GM19467 (cell line): ENCODE measurements at regions not wholly inside any gene's neighbourhood (a gene's known extent, or its start where the extent isn't known, plus 50 kb on each side); places are given as distances from the start of the nearest gene placed in this dataset.
"Not testable (repeated sequence)": the region's sequence is repeated elsewhere in the genome, so short reads cannot be mapped to it uniquely, and the experiment has no call there.

Experiments
- ATAC-seq: cut with Tn5 transposase; IDR thresholded peaks from one replicate; pipeline ENCODE4 v1.9.1; 2021; ENCODE audit warnings: mild to moderate bottlenecking, moderate library complexity; ENCODE audit not compliant: unreplicated experiment

DNA sequence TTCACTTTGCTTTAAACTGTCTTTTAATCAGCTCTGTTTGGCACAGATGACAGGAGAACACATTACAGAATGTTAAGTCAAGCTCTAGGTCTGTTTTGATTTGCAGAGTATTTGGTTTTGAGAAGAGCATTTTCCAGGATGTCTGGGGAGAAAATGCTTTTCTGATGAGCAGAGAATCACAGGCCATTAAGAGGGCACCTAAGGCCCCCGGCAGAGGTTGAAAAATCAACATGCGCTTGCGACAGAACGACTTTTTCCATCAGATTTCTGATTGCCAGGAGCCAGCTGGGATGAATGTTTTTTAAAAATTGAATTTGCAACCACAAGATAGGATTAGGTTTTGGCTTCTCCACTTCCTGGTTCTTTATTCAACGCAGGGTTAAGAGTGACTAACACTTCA lies 304.5 kb downstream of the JRKL start:
- no peak for ATAC-seq

- no peak for ATAC-seq
Observed at GRCh38 chr11:96696731-96697130, 306.9 kb downstream of the JRKL start.

- no peak for ATAC-seq
Observed at GRCh38 chr11:96697466-96697865, 307.7 kb downstream of the JRKL start.

GRCh38 chr11:96704847-96705246 lies 315.0 kb downstream of the JRKL start:
- ATAC-seq = no peak

DNA sequence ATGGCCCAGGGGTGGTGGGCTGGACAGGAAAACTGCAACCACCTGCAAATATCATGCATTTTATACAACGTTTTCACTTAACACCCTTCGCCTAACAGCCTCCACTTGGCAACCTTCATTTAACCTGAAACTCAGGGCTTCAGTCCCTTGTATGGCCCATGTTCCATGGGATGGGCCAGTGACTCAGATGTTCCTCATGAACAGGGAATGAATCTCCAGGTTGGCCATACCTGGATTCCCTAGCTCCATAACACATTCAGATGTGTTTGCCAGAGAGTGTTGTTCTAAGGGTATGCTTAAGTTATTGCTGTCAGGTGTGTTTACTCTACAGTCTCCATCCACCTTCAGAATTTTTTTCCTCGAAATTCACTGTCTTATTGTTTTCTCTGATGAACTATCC lies 316.9 kb downstream of the JRKL start:
- no peak for ATAC-seq

GRCh38 chr11:96707273-96707672 lies 317.5 kb downstream of the JRKL start:
- no peak for ATAC-seq

DNA sequence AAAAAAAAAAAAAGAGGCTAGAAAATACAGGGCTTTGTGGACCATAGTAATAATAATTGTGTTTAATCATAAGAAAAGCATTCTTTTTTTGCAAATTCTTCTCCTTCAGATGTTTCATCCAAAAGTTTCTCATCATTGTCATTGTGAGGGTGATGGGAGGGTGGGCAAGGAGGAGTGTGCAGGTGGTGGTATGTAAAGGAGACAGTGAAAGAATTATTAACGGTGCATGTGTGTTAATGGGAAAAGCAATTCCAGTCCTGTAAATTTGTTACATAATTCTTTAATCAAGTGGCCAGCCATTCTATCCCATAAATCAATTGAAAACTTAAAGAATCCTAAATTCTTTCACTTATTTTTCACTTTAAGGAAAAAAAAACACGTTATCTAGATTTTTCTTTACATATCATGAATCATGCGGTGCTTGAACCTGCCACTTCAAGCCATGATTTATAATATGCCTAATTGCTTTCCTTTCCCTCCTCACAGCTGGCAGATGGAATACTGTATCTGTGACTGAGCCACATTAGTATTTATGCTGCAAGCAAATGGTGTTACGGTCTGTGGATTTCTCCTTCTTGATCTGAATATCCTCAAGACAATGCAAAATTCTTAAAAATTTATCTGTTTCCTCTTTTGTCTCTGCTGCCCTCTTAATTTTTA lies 318.5 kb downstream of the JRKL start:
- no peak for ATAC-seq

- no peak for ATAC-seq
Observed at GRCh38 chr11:96713301-96713700, 323.5 kb downstream of the JRKL start.

- ATAC-seq = no peak
Observed at GRCh38 chr11:96714689-96715088, 324.9 kb downstream of the JRKL start.

DNA sequence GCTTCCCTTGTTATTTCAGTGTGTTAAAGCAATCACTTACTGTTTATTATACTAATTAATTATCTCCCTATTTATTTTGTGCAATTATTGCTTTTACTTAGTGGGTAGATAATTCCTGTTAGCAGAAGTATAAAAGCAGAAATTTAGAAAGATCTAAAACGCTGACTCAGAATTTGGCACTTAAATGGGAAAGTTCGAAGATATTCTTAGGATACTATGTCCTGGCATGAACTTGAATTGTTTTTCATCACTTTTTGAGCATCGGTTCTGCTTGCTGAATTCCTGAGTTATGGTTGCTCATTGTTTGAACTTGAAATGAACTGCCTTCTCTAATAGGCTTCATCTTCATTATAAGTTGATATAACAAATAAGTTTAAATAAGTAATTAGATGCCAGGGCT lies 325.4 kb downstream of the JRKL start:
- ATAC-seq = no peak

DNA sequence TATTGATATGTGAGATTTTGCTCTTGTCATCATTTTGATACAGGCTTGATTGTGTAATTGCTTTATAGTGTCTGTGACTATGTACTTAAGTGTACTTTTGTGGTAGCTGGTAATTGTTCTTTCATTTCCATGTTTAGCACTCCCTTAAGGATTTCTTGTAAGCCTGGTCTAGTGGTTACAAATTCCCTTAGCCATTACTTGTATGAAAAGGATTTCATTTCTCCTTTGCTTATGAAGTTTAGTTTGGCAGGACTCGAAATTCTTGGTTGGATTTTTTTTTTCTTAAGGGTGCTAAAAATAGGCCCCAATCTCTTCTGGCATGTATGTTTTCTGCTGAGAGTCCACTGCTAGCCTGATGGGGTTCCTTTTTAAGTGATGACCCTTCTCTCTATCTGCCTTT lies 346.8 kb downstream of the JRKL start:
- ATAC-seq = no peak

GRCh38 chr11:96738311-96738710 lies 348.5 kb downstream of the JRKL start:
- ATAC-seq = no peak

DNA sequence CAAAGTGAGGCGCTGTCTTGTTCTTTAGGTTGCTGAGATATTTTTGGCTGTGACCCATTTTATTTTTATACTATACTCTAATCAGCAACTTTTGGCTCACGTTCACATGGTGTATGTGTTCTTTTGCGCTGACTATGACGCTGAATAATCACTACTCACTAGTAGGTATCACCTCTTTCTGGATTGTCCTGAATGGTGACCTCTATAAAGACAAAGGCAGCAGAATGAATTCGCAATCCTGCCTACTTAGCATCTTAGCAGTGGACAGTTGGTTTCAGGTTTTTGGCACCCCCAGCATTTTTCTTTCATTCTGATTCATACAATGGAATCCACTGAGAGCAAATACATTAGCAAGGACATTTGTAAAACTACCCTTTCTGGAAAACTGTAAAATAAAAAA lies 351.3 kb downstream of the JRKL start:
- no peak for ATAC-seq

DNA sequence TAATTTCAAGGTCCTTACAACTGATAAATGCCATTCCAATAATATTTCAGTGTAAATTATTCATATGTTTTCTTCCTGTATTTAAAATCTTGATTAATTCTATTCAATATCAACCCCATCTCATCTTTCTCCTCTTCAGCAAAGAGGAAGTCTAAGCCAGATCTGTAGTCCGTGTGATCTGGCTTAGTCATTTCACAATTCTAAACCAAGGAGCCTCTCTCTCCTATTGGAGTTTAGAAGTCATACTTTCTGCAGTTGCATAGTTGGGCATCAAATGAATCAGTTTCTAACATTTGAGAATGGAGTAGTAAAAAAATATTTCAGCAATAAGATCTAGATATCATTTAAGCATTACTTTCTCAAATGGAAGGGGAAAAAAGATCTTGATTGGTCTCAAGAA lies 354.9 kb downstream of the JRKL start:
- no peak for ATAC-seq

DNA sequence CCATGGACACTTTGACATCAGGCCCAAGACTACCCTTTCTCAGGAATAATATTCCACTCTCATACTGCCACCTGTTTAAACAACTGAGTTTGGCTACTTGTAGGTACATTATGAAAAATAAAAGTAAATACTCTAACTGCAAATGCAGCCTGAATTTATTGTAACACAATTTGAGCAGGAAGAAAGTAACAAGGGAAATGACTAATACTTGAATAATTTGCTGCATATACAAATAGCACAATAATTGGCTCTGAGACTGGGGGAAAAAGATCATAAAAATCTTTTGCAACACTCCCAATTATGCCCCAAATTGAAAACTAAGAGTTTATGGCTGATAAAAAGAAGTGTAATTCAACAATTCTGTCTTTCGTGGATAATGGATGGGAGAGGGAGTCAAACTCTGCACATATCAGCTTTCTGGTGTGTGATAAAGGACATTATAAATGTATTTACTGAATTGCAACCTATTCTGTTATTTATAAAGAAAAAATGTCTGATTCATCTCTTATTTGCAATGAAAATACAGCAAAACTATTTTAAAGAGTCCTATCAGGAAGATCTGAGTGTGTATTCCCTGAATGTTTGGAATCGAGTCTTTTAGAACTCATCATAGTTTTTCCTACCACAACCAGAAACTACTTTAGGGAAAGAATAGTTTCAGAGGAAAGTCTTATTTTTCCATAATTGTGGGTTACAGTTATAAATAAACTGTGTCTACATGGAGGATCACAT lies 359.0 kb downstream of the JRKL start:
- ATAC-seq = no peak

DNA sequence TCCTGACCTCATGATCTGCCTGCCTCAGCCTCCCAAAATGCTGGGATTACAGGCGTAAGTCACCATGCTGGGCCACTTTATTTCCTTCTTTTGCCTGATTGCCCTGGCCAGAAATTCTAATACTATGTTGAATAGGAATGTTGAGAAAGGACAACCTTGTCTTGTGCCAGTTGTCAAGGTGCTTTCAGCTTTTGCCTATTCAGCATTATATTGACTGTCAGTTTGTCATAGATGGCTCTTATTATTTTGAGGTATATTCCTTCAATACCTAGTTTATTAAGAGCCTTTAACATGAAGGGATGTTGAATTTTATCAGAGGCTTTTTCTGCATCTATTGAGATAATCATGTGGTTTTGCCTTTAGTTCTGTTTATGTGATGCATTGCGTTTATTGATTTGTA lies 362.0 kb downstream of the JRKL start:
- not testable (repeated sequence) for ATAC-seq

- ATAC-seq = no peak
Observed at GRCh38 chr11:96752221-96752620, 362.4 kb downstream of the JRKL start.

DNA sequence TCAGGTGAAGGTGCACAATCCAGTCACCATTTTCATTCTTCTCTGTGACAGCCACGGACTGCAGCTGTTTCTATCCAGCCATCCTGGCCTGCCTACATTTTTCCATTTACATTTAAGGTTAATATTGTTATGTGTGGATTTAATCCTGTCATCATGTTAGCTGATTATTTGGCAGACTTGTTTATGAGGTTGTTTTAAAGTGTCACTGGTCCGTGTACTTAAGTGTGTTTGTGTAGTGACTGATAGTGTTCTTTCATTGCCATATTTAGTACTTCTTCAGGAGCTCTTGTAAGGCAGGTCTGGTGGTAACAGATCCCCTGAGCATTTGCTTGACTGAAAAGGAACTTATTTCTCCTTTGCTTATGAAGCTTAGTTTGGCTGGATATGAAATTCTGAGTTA lies 364.2 kb downstream of the JRKL start:
- no peak for ATAC-seq

DNA sequence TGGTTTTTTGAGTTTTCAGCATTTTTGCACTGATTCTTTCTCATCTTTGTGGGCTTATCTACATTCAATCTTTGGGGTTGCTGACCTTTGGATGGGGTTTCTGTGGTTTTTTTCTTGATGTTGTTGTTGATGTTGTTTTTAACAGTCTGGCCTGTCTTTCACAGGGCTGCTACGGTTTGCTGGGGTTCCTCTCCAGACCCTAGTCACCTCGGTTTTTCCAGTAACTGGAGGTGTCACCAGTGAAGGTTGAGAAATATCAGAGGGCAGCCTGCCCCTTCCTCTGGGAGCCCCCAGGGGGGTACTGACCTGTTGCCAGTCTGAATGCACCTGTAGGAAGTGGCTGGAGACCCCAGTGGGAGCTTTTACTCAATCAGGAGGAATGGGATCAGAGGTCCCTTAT lies 365.4 kb downstream of the JRKL start:
- ATAC-seq = no peak

DNA sequence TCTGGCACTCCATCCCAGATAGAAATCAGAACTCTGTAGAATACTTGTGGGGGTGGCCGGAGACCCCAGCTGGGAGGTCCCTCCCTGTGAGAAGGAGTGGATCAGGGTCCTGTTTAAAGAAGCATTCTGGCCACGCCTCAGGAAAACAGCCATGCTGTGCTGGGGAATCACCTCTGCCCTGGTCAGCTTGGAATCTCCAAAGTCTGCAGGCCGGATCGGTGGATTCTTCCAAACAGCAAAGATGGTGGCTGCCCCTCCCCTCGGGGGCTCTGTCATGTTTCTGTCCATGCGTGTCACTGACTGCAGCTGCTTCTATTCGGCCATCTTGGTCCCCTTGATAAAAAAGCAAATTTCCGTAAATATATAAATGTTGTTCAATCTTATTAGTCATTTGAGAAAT lies 365.9 kb downstream of the JRKL start:
- ATAC-seq = no peak

DNA sequence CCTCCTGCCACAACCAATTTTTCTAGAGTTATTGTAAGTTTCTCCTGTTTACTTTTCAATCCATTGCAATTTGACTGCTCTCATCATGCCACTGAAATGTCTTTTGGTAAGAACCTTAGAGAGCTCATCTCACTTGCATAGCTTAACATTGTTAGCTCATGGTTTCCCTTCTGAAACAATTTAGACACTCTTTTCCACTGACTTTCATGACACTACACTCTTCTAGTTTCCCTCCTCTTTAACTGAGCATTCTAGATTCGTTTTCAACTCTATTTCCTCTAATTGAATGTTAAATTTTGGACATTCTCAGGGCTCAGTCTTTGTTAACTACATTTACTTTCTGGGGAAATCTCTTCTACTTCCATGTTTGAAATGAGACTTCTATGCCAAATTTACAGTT lies 369.1 kb downstream of the JRKL start:
- no peak for ATAC-seq

DNA sequence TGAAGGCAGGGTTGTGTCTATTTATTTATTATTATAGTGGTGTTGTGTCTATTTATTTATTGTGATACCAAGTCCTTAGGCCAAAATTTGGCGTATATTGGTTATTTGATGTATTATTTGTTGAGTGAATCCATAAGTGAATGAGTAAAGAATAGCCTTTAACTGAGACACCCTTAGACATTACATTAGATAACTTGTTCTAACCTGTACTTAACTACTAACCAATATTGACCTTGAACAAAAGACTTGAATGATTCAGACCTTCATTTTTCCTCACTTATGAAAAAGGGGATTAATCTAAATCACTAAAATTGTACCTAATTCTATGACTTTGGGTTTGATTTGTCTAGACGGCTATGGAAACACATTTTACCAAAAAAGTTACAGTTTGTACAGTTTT lies 370.5 kb downstream of the JRKL start:
- no peak for ATAC-seq

- no peak for ATAC-seq
Observed at GRCh38 chr11:96760815-96761214, 371.0 kb downstream of the JRKL start.
